Erythroblast (primary cell): ENCODE measurements at regions not wholly inside any gene's neighbourhood (a gene's known extent, or its start where the extent isn't known, plus 50 kb on each side); places are given as distances from the start of the nearest gene placed in this dataset.

Experiments
- GATA1 ChIP-seq: IDR thresholded peaks from 2 replicates; pipeline ENCODE4 v1.6.1; 2011; ENCODE audit warnings: low read depth, mild to moderate bottlenecking, control low read depth, low read length, moderate library complexity
- POLR2A ChIP-seq: IDR thresholded peaks from 2 replicates; pipeline ENCODE4 v1.6.1; 2011; ENCODE audit warnings: mild to moderate bottlenecking, low read length

DNA sequence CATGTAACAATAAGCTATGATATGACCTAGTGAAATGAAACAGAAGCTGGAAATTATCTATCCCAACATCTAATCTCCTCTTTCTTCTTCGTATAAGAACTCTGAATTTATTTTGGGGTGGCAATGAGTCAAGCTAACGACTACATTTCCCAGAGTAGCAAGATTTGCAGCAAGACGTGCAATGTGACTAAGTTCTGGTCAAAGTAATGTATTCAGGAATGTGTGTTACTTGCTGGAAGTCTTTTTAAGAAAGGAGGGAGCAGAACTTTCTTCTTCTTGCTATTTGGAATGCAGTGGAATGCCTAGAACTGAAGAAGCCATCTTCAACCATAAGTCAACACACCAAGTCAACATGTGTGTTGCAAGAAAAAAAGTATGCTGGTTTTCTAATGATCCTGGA, 406.6 kb upstream of the MEF2C start:
- TF ChIP-seq POLR2A (no peak), GATA1 (no peak)
